Endothelial cell of umbilical vein (primary cell): ENCODE measurements at regions not wholly inside any gene's neighbourhood (a gene's known extent, or its start where the extent isn't known, plus 50 kb on each side); places are given as distances from the start of the nearest gene placed in this dataset.

Experiments used
- BruUV-seq: library from RNA; stranded (reverse); fragments of 400-500 nt; replicated peaks from 2 replicates; lab custom pipeline; 2021; lab: Mats Ljungman, UMichigan
- CTCF ChIA-PET: fragments of 300-600, 350-600 bp; sonication (Branson Sonifier 250); formaldehyde crosslinking; loops from one replicate; lab custom pipeline; 2021; ENCODE audit warnings: antibody characterized with exemption, inconsistent platforms; lab: Charles Lee
- POLR2A ChIA-PET: fragments of 300-600, 350-600 bp; sonication (Branson Sonifier 250); formaldehyde crosslinking; loops from one replicate; lab custom pipeline; 2021; ENCODE audit warnings: antibody characterized with exemption, inconsistent platforms; lab: Charles Lee
- DNase-seq: peaks from one replicate; pipeline ENCODE4 v3.0.0-alpha.2; 2011; ENCODE audit warnings: low read depth, low spot score
- FAIRE-seq: peaks from 2 replicates; lab custom pipeline; 2011; peaks lifted over from hg19 to GRCh38; lab: Jason Lieb, UNC
- H2AFZ ChIP-seq: 2 replicates; pipeline ENCODE4 v1.6.0; 2012; ENCODE audit warnings: low read depth, low read length, control low read depth, inconsistent platforms
- H3K27ac ChIP-seq: 2 replicates; pipeline ENCODE4 v1.5.1; 2011; ENCODE audit warnings: low read depth, mild to moderate bottlenecking, control low read depth, low read length, moderate library complexity; ENCODE audit not compliant: insufficient read depth
- H3K27me3 ChIP-seq, 2 experiments: 2 replicates each; pipeline versions ENCODE4 v1.6.0 to v1.6.1; 2011; ENCODE audit warnings: low read length in 2 of 2, mixed read lengths in 1 of 2; ENCODE audit not compliant: control insufficient read depth in 2 of 2, insufficient read depth in 2 of 2
- H3K36me3 ChIP-seq, 2 experiments: 2 replicates in 1 of 2; 3 replicates in 1 of 2; pipeline ENCODE4 v1.5.1; 2011; ENCODE audit warnings: low read length in 2 of 2, mild to moderate bottlenecking in 1 of 2, moderate library complexity in 1 of 2; ENCODE audit not compliant: control insufficient read depth in 2 of 2, insufficient read depth in 2 of 2; ENCODE audit errors: extremely low read depth in 1 of 2
- H3K4me1 ChIP-seq: 3 replicates; pipeline ENCODE4 v1.5.1; 2011; ENCODE audit warnings: mild to moderate bottlenecking, low read length; ENCODE audit not compliant: control insufficient read depth, insufficient read depth; ENCODE audit errors: extremely low read depth
- H3K4me2 ChIP-seq: 2 replicates; pipeline ENCODE4 v1.6.1; 2011; ENCODE audit warnings: low read length, control low read depth, mixed read lengths; ENCODE audit not compliant: insufficient read depth
- H3K4me3 ChIP-seq, 3 experiments: fragments of 200-600 bp in 1 of 3; sonication (generic), shearing (Covaris generic) in 1 of 3; replicated peaks in 1 of 3; 2 replicates each; pipeline ENCODE4 v1.5.1; 2011 to 2016; ENCODE audit warnings: control low read depth in 3 of 3, low read length in 3 of 3, mild to moderate bottlenecking in 2 of 3, inconsistent platforms in 1 of 3, low read depth in 1 of 3, moderate library complexity in 1 of 3; ENCODE audit not compliant: insufficient read depth in 1 of 3
- H3K79me2 ChIP-seq: 2 replicates; pipeline ENCODE4 v1.6.0; 2012; ENCODE audit warnings: low read length, inconsistent platforms; ENCODE audit not compliant: control insufficient read depth, insufficient read depth
- H3K9ac ChIP-seq: replicated peaks from 2 replicates; pipeline ENCODE3; 2011; ENCODE audit warnings: low read length, control low read depth; ENCODE audit not compliant: insufficient read depth; ENCODE audit errors: extremely low read depth
- H3K9me1 ChIP-seq: replicated peaks from 3 replicates; pipeline ENCODE4 v1.6.0; 2011; ENCODE audit warnings: mild to moderate bottlenecking, low read length; ENCODE audit not compliant: control insufficient read depth, insufficient read depth; ENCODE audit errors: extremely low read depth
- H3K9me3 ChIP-seq: replicated peaks from 2 replicates; pipeline ENCODE4 v1.5.1; 2012; ENCODE audit warnings: low read length, inconsistent platforms; ENCODE audit not compliant: control insufficient read depth, insufficient read depth
- H4K20me1 ChIP-seq: replicated peaks from 2 replicates; pipeline ENCODE3; 2011; ENCODE audit warnings: mild to moderate bottlenecking, low read length; ENCODE audit not compliant: control insufficient read depth, insufficient read depth; ENCODE audit errors: extremely low read depth
- CTCF ChIP-seq, 2 donors: IDR thresholded peaks; 1 replicate in 1 of 2; 2 replicates in 1 of 2; pipeline ENCODE4 v1.5.1; 2011; ENCODE audit warnings: low read length in 2 of 2, mild to moderate bottlenecking in 2 of 2, moderate library complexity in 2 of 2, control low read depth in 1 of 2, inconsistent platforms in 1 of 2, low read depth in 1 of 2; ENCODE audit not compliant: insufficient read depth in 1 of 2; ENCODE audit errors: extremely low read depth in 1 of 2
- EZH2 ChIP-seq: IDR thresholded peaks from 2 replicates; pipeline ENCODE4 v1.6.1; 2012; ENCODE audit warnings: borderline replicate concordance, low read depth, mild to moderate bottlenecking, moderate library complexity, low read length, inconsistent platforms; ENCODE audit not compliant: severe bottlenecking
- FOS ChIP-seq: IDR thresholded peaks from 2 replicates; pipeline ENCODE4 v1.6.1; 2011; ENCODE audit warnings: mild to moderate bottlenecking, low read length, moderate library complexity, borderline replicate concordance; ENCODE audit not compliant: insufficient read depth
- GATA2 ChIP-seq: IDR thresholded peaks from 2 replicates; pipeline ENCODE4 v1.7.0; 2011; ENCODE audit warnings: low read depth, mild to moderate bottlenecking, moderate library complexity, mixed read lengths, low read length; ENCODE audit not compliant: insufficient read length, insufficient read depth
- JUN ChIP-seq: IDR thresholded peaks from 2 replicates; pipeline ENCODE4 v1.6.1; 2011; ENCODE audit warnings: borderline replicate concordance, low read depth; ENCODE audit not compliant: insufficient read length, insufficient read depth
- MAX ChIP-seq: IDR thresholded peaks from 2 replicates; pipeline ENCODE4 v1.6.1; 2011; ENCODE audit not compliant: insufficient read depth, insufficient read length
- MYC ChIP-seq: IDR thresholded peaks from one replicate; pipeline ENCODE4 v1.6.1; 2011; ENCODE audit warnings: mild to moderate bottlenecking, low read depth, low read length
- POLR2A ChIP-seq: IDR thresholded peaks from 2 replicates; pipeline ENCODE4 v1.6.1; 2012; ENCODE audit warnings: low read depth, mild to moderate bottlenecking, control low read depth, low read length
- POLR2AphosphoS5 ChIP-seq: IDR thresholded peaks from 2 replicates; pipeline ENCODE4 v1.6.1; 2012; ENCODE audit warnings: low read depth, mild to moderate bottlenecking, control low read depth, low read length, moderate library complexity; ENCODE audit not compliant: insufficient read depth
- dilution Hi-C: fragments of 300-500 bp; cut with MboI; formaldehyde crosslinking; loops from one replicate; pipeline ENCODE4 v1.15.0; 2019; ENCODE audit warnings: low sequenced_read_pairs; ENCODE audit not compliant: extremely low pct_ligation_motif_present
- intact Hi-C: fragments of 100-400 bp; cut with micrococcal nuclease; formaldehyde crosslinking; loops from one replicate; pipeline ENCODE4 v1.10.0; 2022

GRCh38 chr3:73766599-73767381 lies 142.0 kb upstream of the PDZRN3 start:
- Histone ChIP-seq H2AFZ (no peak overlapping the region), H3K4me2 (no peak overlapping the region), H3K27ac (no peak overlapping the region), H3K79me2 (no peaks in the 10 kb centered on the region), H3K4me1 (no peaks in the 10 kb centered on the region), H3K27me3 (no peaks in the 10 kb centered on the region), H3K4me3 (no peak overlapping the region), H3K9me1 (no peaks in the 10 kb centered on the region), H3K9me3 (no peaks in the 10 kb centered on the region), H4K20me1 (no peaks in the 10 kb centered on the region), H3K9ac (no peak overlapping the region), H3K36me3 (no peaks in the 10 kb centered on the region)
- dilution Hi-C loops (no loop called here), intact Hi-C loops (no loop called here)
- CTCF ChIA-PET, result no interaction called here
- FAIRE-seq, result no peak
- DNase-seq, result no peak
- POLR2A ChIA-PET, result no interaction called here
- TF ChIP-seq POLR2A (no peak), EZH2 (no peak), CTCF (IDR thresholded peaks at IDR 0.05; ENCODE audit: extremely low read depth in 1 of 2, insufficient read depth in 1 of 2, low read depth in 1 of 2, low read length in 2 of 2) (no peak), MYC (no peak), POLR2AphosphoS5 (no peak), MAX (no peak), GATA2 (no peak), FOS (no peak), JUN (no peak)
- BruUV-seq, result no TSS peak
